Immature natural killer cell (primary cell): ENCODE measurements at regions not wholly inside any gene's neighbourhood (a gene's known extent, or its start where the extent isn't known, plus 50 kb on each side); places are given as distances from the start of the nearest gene placed in this dataset.

ENCODE experiments used
- DNase-seq, 3 donors: peaks; one replicate each; pipeline ENCODE4 v3.0.0; 2022; ENCODE audit warnings: mixed read lengths in 1 of 3
- H3K27ac Mint-ChIP-seq, 6 donors: one replicate each; pipeline ENCODE4 v1.8.0; 2020; ENCODE audit warnings: mixed read lengths in 6 of 6, mild to moderate bottlenecking in 5 of 6, inconsistent platforms in 4 of 6, moderate library complexity in 3 of 6
- H3K27me3 Mint-ChIP-seq, 3 donors: one replicate each; pipeline ENCODE4 v1.8.0; 2020 to 2021; ENCODE audit warnings: low read depth in 3 of 3, mild to moderate bottlenecking in 3 of 3, mixed read lengths in 3 of 3, moderate library complexity in 3 of 3, inconsistent platforms in 1 of 3
- H3K36me3 Mint-ChIP-seq, 3 donors: one replicate each; pipeline ENCODE4 v1.8.0; 2020; ENCODE audit warnings: mixed read lengths in 3 of 3, inconsistent platforms in 2 of 3, mild to moderate bottlenecking in 2 of 3
- H3K4me1 Mint-ChIP-seq, 2 donors: one replicate each; pipeline ENCODE4 v1.8.0; 2020; ENCODE audit warnings: inconsistent platforms in 2 of 2, mild to moderate bottlenecking in 2 of 2, mixed read lengths in 2 of 2, moderate library complexity in 1 of 2
- H3K4me3 Mint-ChIP-seq, 5 donors: one replicate each; pipeline ENCODE4 v1.8.0; 2020; ENCODE audit warnings: mild to moderate bottlenecking in 5 of 5, mixed read lengths in 5 of 5, inconsistent platforms in 3 of 5, moderate library complexity in 3 of 5
- H3K9me3 Mint-ChIP-seq, 6 donors: one replicate each; pipeline ENCODE4 v1.8.0; 2020; ENCODE audit warnings: mild to moderate bottlenecking in 6 of 6, mixed read lengths in 6 of 6, inconsistent platforms in 4 of 6, moderate library complexity in 3 of 6

GRCh38 chr3:155029941-155030340, 50.2 kb upstream of the MME start:
- DNase-seq, result no peak
- H3K27me3 Mint-ChIP-seq, result peaks cover 0 to 3% (median 2%) of the 10 kb centered on the region in 3 donors
- H3K9me3 Mint-ChIP-seq, result peaks cover 3 to 16% (median 5%) of the 10 kb centered on the region in 6 donors
- no peaks in the 10 kb centered on the region for H3K4me1 Mint-ChIP-seq
- peaks cover 0 to 4% (median 0%) of the 10 kb centered on the region in 3 donors for H3K36me3 Mint-ChIP-seq
- no peak overlapping the region for H3K4me3 Mint-ChIP-seq
- no peak overlapping the region for H3K27ac Mint-ChIP-seq

GRCh38 chr3:155026999-155027591, 53.0 kb upstream of the MME start:
- H3K4me3 Mint-ChIP-seq, result no peak overlapping the region
- no peaks in the 10 kb centered on the region for H3K4me1 Mint-ChIP-seq
- H3K27me3 Mint-ChIP-seq, result peaks cover 0 to 2% (median 1%) of the 10 kb centered on the region in 3 donors
- no peak for DNase-seq
- no peak overlapping the region for H3K27ac Mint-ChIP-seq
- peaks cover 4 to 15% (median 7%) of the 10 kb centered on the region in 6 donors for H3K9me3 Mint-ChIP-seq
- H3K36me3 Mint-ChIP-seq, result peaks cover 0 to 4% (median 0%) of the 10 kb centered on the region in 3 donors

GRCh38 chr3:155024006-155024638, 56.0 kb upstream of the MME start:
- Mint-ChIP-seq H3K27ac (no peak overlapping the region), H3K9me3 (peaks cover 0 to 14% (median 5%) of the 10 kb centered on the region in 6 donors), H3K4me3 (no peak overlapping the region), H3K4me1 (no peaks in the 10 kb centered on the region), H3K36me3 (no peaks in the 10 kb centered on the region), H3K27me3 (peaks cover 0 to 5% (median 1%) of the 10 kb centered on the region in 3 donors)
- DNase-seq, result no peak

GRCh38 chr3:155022896-155023295, 57.2 kb upstream of the MME start:
- H3K27me3 Mint-ChIP-seq, result peaks cover 0 to 3% (median 1%) of the 10 kb centered on the region in 3 donors
- DNase-seq, result no peak
- H3K4me3 Mint-ChIP-seq, result no peak overlapping the region
- H3K27ac Mint-ChIP-seq, result no peak overlapping the region
- H3K4me1 Mint-ChIP-seq, result no peaks in the 10 kb centered on the region
- H3K9me3 Mint-ChIP-seq, result peaks cover 0 to 8% (median 4%) of the 10 kb centered on the region in 6 donors
- H3K36me3 Mint-ChIP-seq, result no peaks in the 10 kb centered on the region

- Mint-ChIP-seq H3K9me3 (peaks cover 0 to 4% (median 1%) of the 10 kb centered on the region in 6 donors), H3K36me3 (no peaks in the 10 kb centered on the region), H3K27me3 (peaks cover 0 to 3% (median 0%) of the 10 kb centered on the region in 3 donors), H3K27ac (no peak overlapping the region), H3K4me1 (no peaks in the 10 kb centered on the region), H3K4me3 (no peak overlapping the region)
- DNase-seq, result no peak
Observed at GRCh38 chr3:155019575-155019974, 60.5 kb upstream of the MME start.

GRCh38 chr3:155018621-155019330, 61.3 kb upstream of the MME start:
- Mint-ChIP-seq H3K36me3 (no peaks in the 10 kb centered on the region), H3K4me3 (no peak overlapping the region), H3K27ac (no peak overlapping the region), H3K9me3 (peaks cover 0 to 4% (median 0%) of the 10 kb centered on the region in 6 donors), H3K27me3 (peaks cover 0 to 3% (median 0%) of the 10 kb centered on the region in 3 donors), H3K4me1 (no peaks in the 10 kb centered on the region)
- no peak for DNase-seq

- H3K9me3 Mint-ChIP-seq, result peaks cover 0 to 11% (median 4%) of the 10 kb centered on the region in 6 donors
- H3K27ac Mint-ChIP-seq, result no peak overlapping the region
- no peak overlapping the region for H3K4me3 Mint-ChIP-seq
- DNase-seq, result no peak
- H3K36me3 Mint-ChIP-seq, result no peaks in the 10 kb centered on the region
- H3K4me1 Mint-ChIP-seq, result no peaks in the 10 kb centered on the region
- peaks cover 0 to 3% (median 0%) of the 10 kb centered on the region in 3 donors for H3K27me3 Mint-ChIP-seq
Observed at GRCh38 chr3:155015776-155016436, 64.2 kb upstream of the MME start.

GRCh38 chr3:155014953-155015352, 65.2 kb upstream of the MME start:
- no peaks in the 10 kb centered on the region for H3K4me1 Mint-ChIP-seq
- peaks cover 0 to 9% (median 4%) of the 10 kb centered on the region in 6 donors for H3K9me3 Mint-ChIP-seq
- H3K27ac Mint-ChIP-seq, result no peak overlapping the region
- H3K4me3 Mint-ChIP-seq, result no peak overlapping the region
- H3K27me3 Mint-ChIP-seq, result no peaks in the 10 kb centered on the region
- DNase-seq, result no peak
- no peaks in the 10 kb centered on the region for H3K36me3 Mint-ChIP-seq

GRCh38 chr3:155013427-155013826, 66.7 kb upstream of the MME start:
- no peak for DNase-seq
- H3K36me3 Mint-ChIP-seq, result no peaks in the 10 kb centered on the region
- peaks cover 0 to 8% (median 5%) of the 10 kb centered on the region in 6 donors for H3K9me3 Mint-ChIP-seq
- H3K4me1 Mint-ChIP-seq, result no peaks in the 10 kb centered on the region
- no peak overlapping the region for H3K27ac Mint-ChIP-seq
- H3K27me3 Mint-ChIP-seq, result no peaks in the 10 kb centered on the region
- no peak overlapping the region for H3K4me3 Mint-ChIP-seq

GRCh38 chr3:155012584-155012983, 67.5 kb upstream of the MME start:
- H3K27me3 Mint-ChIP-seq, result no peaks in the 10 kb centered on the region

GRCh38 chr3:155010416-155010815, 69.7 kb upstream of the MME start:
- Mint-ChIP-seq H3K27ac (no peak overlapping the region), H3K36me3 (no peaks in the 10 kb centered on the region)

More at GRCh38 chr3:155012584-155012983, 67.5 kb upstream of the MME start:
- Mint-ChIP-seq H3K36me3 (no peaks in the 10 kb centered on the region), H3K9me3 (peaks cover 0 to 9% (median 7%) of the 10 kb centered on the region in 6 donors), H3K4me3 (no peak overlapping the region), H3K27ac (no peak overlapping the region), H3K4me1 (no peaks in the 10 kb centered on the region)
- DNase-seq, result no peak

GRCh38 chr3:155009217-155009616, 70.9 kb upstream of the MME start:
- Mint-ChIP-seq H3K27me3 (no peaks in the 10 kb centered on the region), H3K9me3 (peaks cover 0 to 10% (median 7%) of the 10 kb centered on the region in 6 donors), H3K4me1 (no peaks in the 10 kb centered on the region), H3K36me3 (no peaks in the 10 kb centered on the region), H3K27ac (no peak overlapping the region), H3K4me3 (no peak overlapping the region)
- no peak for DNase-seq

More at GRCh38 chr3:155010416-155010815, 69.7 kb upstream of the MME start:
- Mint-ChIP-seq H3K4me3 (no peak overlapping the region), H3K27me3 (no peaks in the 10 kb centered on the region), H3K9me3 (peaks cover 0 to 9% (median 7%) of the 10 kb centered on the region in 6 donors), H3K4me1 (no peaks in the 10 kb centered on the region)
- no peak for DNase-seq

- Mint-ChIP-seq H3K36me3 (no peaks in the 10 kb centered on the region), H3K27ac (no peak overlapping the region), H3K4me3 (no peak overlapping the region), H3K9me3 (peaks cover 0 to 12% (median 6%) of the 10 kb centered on the region in 6 donors), H3K4me1 (no peaks in the 10 kb centered on the region), H3K27me3 (no peaks in the 10 kb centered on the region)
- no peak for DNase-seq
Observed at GRCh38 chr3:155007729-155008128, 72.4 kb upstream of the MME start.
